ENCODE measurements at regions not wholly inside any gene's neighbourhood (a gene's known extent, or its start where the extent isn't known, plus 50 kb on each side); places are given as distances from the start of the nearest gene placed in this dataset.
A peak's percentile ranks its signal among the peaks of the same experiment; 100 is the strongest.

DNA sequence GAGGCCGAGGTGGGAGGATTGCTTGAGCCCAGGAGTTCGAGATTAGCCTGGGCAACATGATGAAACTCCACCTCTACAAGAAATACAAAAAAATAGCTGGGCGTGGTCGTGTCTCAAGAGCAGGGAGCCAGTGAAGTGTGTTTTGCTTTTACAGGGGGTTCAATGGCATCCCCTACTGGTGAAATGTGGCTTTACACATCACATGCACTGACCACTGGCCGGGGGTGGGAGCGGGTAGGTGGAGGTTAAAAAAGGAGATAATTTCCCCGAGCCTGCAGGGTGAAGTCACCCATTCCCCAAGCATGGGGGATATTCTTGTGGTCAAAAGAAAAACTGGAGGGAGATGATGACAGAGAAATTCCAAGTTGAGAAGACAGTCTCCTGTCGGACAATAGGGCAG, 63.6 kb upstream of the PWP1 start:
- TF ChIP-seq, protein P1, sequence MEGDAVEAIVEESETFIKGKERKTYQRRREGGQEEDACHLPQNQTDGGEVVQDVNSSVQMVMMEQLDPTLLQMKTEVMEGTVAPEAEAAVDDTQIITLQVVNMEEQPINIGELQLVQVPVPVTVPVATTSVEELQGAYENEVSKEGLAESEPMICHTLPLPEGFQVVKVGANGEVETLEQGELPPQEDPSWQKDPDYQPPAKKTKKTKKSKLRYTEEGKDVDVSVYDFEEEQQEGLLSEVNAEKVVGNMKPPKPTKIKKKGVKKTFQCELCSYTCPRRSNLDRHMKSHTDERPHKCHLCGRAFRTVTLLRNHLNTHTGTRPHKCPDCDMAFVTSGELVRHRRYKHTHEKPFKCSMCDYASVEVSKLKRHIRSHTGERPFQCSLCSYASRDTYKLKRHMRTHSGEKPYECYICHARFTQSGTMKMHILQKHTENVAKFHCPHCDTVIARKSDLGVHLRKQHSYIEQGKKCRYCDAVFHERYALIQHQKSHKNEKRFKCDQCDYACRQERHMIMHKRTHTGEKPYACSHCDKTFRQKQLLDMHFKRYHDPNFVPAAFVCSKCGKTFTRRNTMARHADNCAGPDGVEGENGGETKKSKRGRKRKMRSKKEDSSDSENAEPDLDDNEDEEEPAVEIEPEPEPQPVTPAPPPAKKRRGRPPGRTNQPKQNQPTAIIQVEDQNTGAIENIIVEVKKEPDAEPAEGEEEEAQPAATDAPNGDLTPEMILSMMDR (IDR thresholded peaks at IDR 0.05): peak in 5 of 6 experiments; percentile 20 to 45 (median 31)
- no peak for TF ChIP-seq POLR2A (IDR thresholded peaks at IDR 0.05)

Data from Peyer's patch (tissue), 4 donors.